PC-9 (cell line): ENCODE measurements at regions not wholly inside any gene's neighbourhood (a gene's known extent, or its start where the extent isn't known, plus 50 kb on each side); places are given as distances from the start of the nearest gene placed in this dataset.

Source experiments
- CTCF ChIP-seq: fragments of 200-600 bp; sonication (generic); conservative IDR thresholded peaks from 2 replicates; pipeline ENCODE4 v1.6.1; 2017; ENCODE audit warnings: mixed run types, antibody characterized with exemption, mild to moderate bottlenecking, moderate library complexity
- EZH2 ChIP-seq: fragments of 200-600 bp; sonication (generic); IDR thresholded peaks from 2 replicates; pipeline ENCODE4 v1.8.0; 2017; ENCODE audit warnings: antibody characterized with exemption, low read depth

- TF ChIP-seq CTCF (no peak), EZH2 (no peak)
Measured at GRCh38 chr6:80988892-80989291, 763.6 kb downstream of the TENT5A start.
